ENCODE measurements at regions not wholly inside any gene's neighbourhood (a gene's known extent, or its start where the extent isn't known, plus 50 kb on each side); places are given as distances from the start of the nearest gene placed in this dataset.

GRCh38 chr5:12183003-12183402 lies 278.8 kb upstream of the CTNND2 start:
- ATAC-seq (no peak), DNase-seq (no peak)
- H3K9me3 ChIP-seq, result no peaks in the 10 kb centered on the region
- no peaks in the 10 kb centered on the region for H3K36me3 ChIP-seq (ENCODE audit: insufficient read depth in 1 of 2, low read depth in 1 of 2)
- H3K4me3 ChIP-seq, result no peak overlapping the region
- WGBS, 3 donors, result 64 to 74% (median 69%) methylated on average over 6 of the region's 6 CpGs
- no peak overlapping the region for H3K27ac ChIP-seq
- H3K27me3 ChIP-seq (ENCODE audit: insufficient read depth in 3 of 3, low read length in 2 of 3), result no peaks in the 10 kb centered on the region
- intact Hi-C loops (cut with DNase I), result no loop called here
- no peak for TF ChIP-seq CTCF (IDR thresholded peaks at IDR 0.05)
- H3K4me1 ChIP-seq, result no peaks in the 10 kb centered on the region

GRCh38 chr5:12177851-12178250 lies 273.6 kb upstream of the CTNND2 start:
- Histone ChIP-seq H3K4me3 (no peak overlapping the region), H3K4me1 (no peaks in the 10 kb centered on the region), H3K27me3 (ENCODE audit: insufficient read depth in 3 of 3, low read length in 2 of 3) (no peaks in the 10 kb centered on the region), H3K27ac (no peak overlapping the region), H3K9me3 (no peaks in the 10 kb centered on the region), H3K36me3 (ENCODE audit: insufficient read depth in 1 of 2, low read depth in 1 of 2) (no peaks in the 10 kb centered on the region)
- TF ChIP-seq CTCF (IDR thresholded peaks at IDR 0.05), result no peak
- intact Hi-C loops (cut with DNase I), result no loop called here
- DNase-seq (no peak), ATAC-seq (no peak)

- DNase-seq, result no peak
- intact Hi-C loops (cut with DNase I), result no loop called here
Measured at GRCh38 chr5:12177225-12177624, 273.0 kb upstream of the CTNND2 start.

GRCh38 chr5:12175914-12176585 lies 271.8 kb upstream of the CTNND2 start:
- Histone ChIP-seq H3K27ac (no peak overlapping the region), H3K9me3 (no peaks in the 10 kb centered on the region), H3K36me3 (ENCODE audit: insufficient read depth in 1 of 2, low read depth in 1 of 2) (no peaks in the 10 kb centered on the region), H3K4me3 (no peak overlapping the region), H3K4me1 (no peaks in the 10 kb centered on the region), H3K27me3 (ENCODE audit: insufficient read depth in 3 of 3, low read length in 2 of 3) (no peaks in the 10 kb centered on the region)
- TF ChIP-seq CTCF (IDR thresholded peaks at IDR 0.05), result no peak
- intact Hi-C loops (cut with DNase I), result no loop called here
- DNase-seq (no peak), ATAC-seq (no peak)
- WGBS, 3 donors, result 37 to 43% (median 42%) methylated on average over 4 of the region's 4 CpGs

More at GRCh38 chr5:12177225-12177624, 273.0 kb upstream of the CTNND2 start:
- Histone ChIP-seq H3K27me3 (ENCODE audit: insufficient read depth in 3 of 3, low read length in 2 of 3) (no peaks in the 10 kb centered on the region), H3K4me1 (no peaks in the 10 kb centered on the region), H3K9me3 (no peaks in the 10 kb centered on the region), H3K27ac (no peak overlapping the region), H3K4me3 (no peak overlapping the region), H3K36me3 (ENCODE audit: insufficient read depth in 1 of 2, low read depth in 1 of 2) (no peaks in the 10 kb centered on the region)
- TF ChIP-seq CTCF (IDR thresholded peaks at IDR 0.05), result no peak
- ATAC-seq, result no peak

- H3K4me3 ChIP-seq, result no peak overlapping the region
- DNase-seq (no peak), ATAC-seq (no peak)
- no peaks in the 10 kb centered on the region for H3K27me3 ChIP-seq (ENCODE audit: insufficient read depth in 3 of 3, low read length in 2 of 3)
- H3K27ac ChIP-seq, result no peak overlapping the region
- TF ChIP-seq CTCF (IDR thresholded peaks at IDR 0.05), result no peak
- H3K9me3 ChIP-seq, result no peaks in the 10 kb centered on the region
- H3K36me3 ChIP-seq (ENCODE audit: insufficient read depth in 1 of 2, low read depth in 1 of 2), result no peaks in the 10 kb centered on the region
- intact Hi-C loops (cut with DNase I), result no loop called here
- WGBS, 3 donors, result 56 to 65% (median 60%) methylated on average over 2 of the region's 2 CpGs
- H3K4me1 ChIP-seq, result no peaks in the 10 kb centered on the region
Measured at GRCh38 chr5:12174734-12175133, 270.5 kb upstream of the CTNND2 start.
